ENCODE measurements at regions not wholly inside any gene's neighbourhood (a gene's known extent, or its start where the extent isn't known, plus 50 kb on each side); places are given as distances from the start of the nearest gene placed in this dataset.
"Not testable (repeated sequence)": the region's sequence is repeated elsewhere in the genome, so short reads cannot be mapped to it uniquely, and the experiment has no call there.

- POLR2A ChIA-PET, result interaction anchor here (1.0 kb wide), 1 partner anchor 261 kb away, joined by 3 read pairs; no protein-coding TSS in a partner anchor
- CTCF ChIA-PET, result interaction anchor here (0.6 to 5.3 kb wide), 35 partner anchors 8 to 327 kb away, joined by 3 to 115 read pairs (median 4); partner anchors contain the start of gene SPINK2
- DNase-seq (ENCODE audit: low read depth, low spot score), result peak; percentile 12
Measured at GRCh38 chr4:56575820-56576429, 70.3 kb downstream of the ARL9 start.

GRCh38 chr4:56592417-56592816 is 86.8 kb downstream of the ARL9 start:
- DNase-seq (ENCODE audit: low read depth, low spot score); H3K4me3 ChIP-seq (ENCODE audit: low read depth, low read length); POLR2A ChIA-PET: not testable (repeated sequence)
- CTCF ChIA-PET, result interaction anchor here (0.6 kb wide), 1 partner anchor 210 kb away, joined by 3 read pairs; no protein-coding TSS in a partner anchor

More at GRCh38 chr4:56575820-56576429, 70.3 kb downstream of the ARL9 start:
- TF ChIP-seq CTCF (IDR thresholded peaks at IDR 0.05; ENCODE audit: insufficient read depth, low read length, missing control alignments), result peak; percentile 37
- no peak overlapping the region for H3K4me3 ChIP-seq (ENCODE audit: low read depth, low read length)

Measured in AG04449 (cell line).